Keratinocyte (primary cell): ENCODE measurements at regions not wholly inside any gene's neighbourhood (a gene's known extent, or its start where the extent isn't known, plus 50 kb on each side); places are given as distances from the start of the nearest gene placed in this dataset.

Experiments used
- DNase-seq: peaks from one replicate; pipeline ENCODE4 v3.0.0-alpha.2; 2011; ENCODE audit warnings: low read depth, missing footprints, low spot score
- FAIRE-seq: peaks from 2 replicates; lab custom pipeline; 2011; peaks lifted over from hg19 to GRCh38; lab: Jason Lieb, UNC
- H2AFZ ChIP-seq: 2 replicates; pipeline ENCODE4 v1.6.0; 2012; ENCODE audit warnings: low read length, control low read depth, inconsistent platforms; ENCODE audit not compliant: control insufficient read depth
- H3K27ac ChIP-seq: 2 replicates; pipeline ENCODE4 v1.5.1; 2011; ENCODE audit warnings: low read length; ENCODE audit not compliant: control insufficient read depth, insufficient read depth
- H3K27me3 ChIP-seq: 3 replicates; pipeline ENCODE4 v1.6.0; 2011; ENCODE audit warnings: low read length; ENCODE audit not compliant: control insufficient read depth, insufficient read depth; ENCODE audit errors: extremely low read depth
- H3K36me3 ChIP-seq, 2 experiments: 2 replicates in 1 of 2; 3 replicates in 1 of 2; pipeline ENCODE4 v1.5.1; 2011; ENCODE audit warnings: low read length in 2 of 2, mild to moderate bottlenecking in 1 of 2; ENCODE audit not compliant: control insufficient read depth in 2 of 2, insufficient read depth in 2 of 2; ENCODE audit errors: extremely low read depth in 1 of 2
- H3K4me1 ChIP-seq: 3 replicates; pipeline ENCODE4 v1.5.1; 2011; ENCODE audit warnings: low read length; ENCODE audit not compliant: control insufficient read depth, insufficient read depth; ENCODE audit errors: extremely low read depth
- H3K4me2 ChIP-seq: 3 replicates; pipeline ENCODE4 v1.6.0; 2011; ENCODE audit warnings: low read depth, low read length; ENCODE audit not compliant: control insufficient read depth, insufficient read depth; ENCODE audit errors: extremely low read depth
- H3K4me3 ChIP-seq, 3 experiments: fragments of 200-600 bp in 1 of 3; sonication (generic) in 1 of 3; 2 replicates in 2 of 3; 3 replicates in 1 of 3; pipeline ENCODE4 v1.5.1; 2011 to 2016; ENCODE audit warnings: low read length in 3 of 3, mild to moderate bottlenecking in 3 of 3, control low read depth in 2 of 3, inconsistent platforms in 1 of 3, low read depth in 1 of 3, mixed read lengths in 1 of 3, mixed run types in 1 of 3, moderate library complexity in 1 of 3; ENCODE audit not compliant: control insufficient read depth in 2 of 3, insufficient read depth in 2 of 3; ENCODE audit errors: extremely low read depth in 1 of 3
- H3K79me2 ChIP-seq: 2 replicates; pipeline ENCODE4 v1.6.0; 2012; ENCODE audit warnings: low read length; ENCODE audit not compliant: control insufficient read depth, insufficient read depth
- H3K9ac ChIP-seq: 3 replicates; pipeline ENCODE4 v1.6.0; 2011; ENCODE audit warnings: low read length; ENCODE audit not compliant: control insufficient read depth, insufficient read depth; ENCODE audit errors: extremely low read depth
- H3K9me1 ChIP-seq: 3 replicates; pipeline ENCODE4 v1.6.0; 2011; ENCODE audit warnings: low read length; ENCODE audit not compliant: control insufficient read depth, insufficient read depth; ENCODE audit errors: extremely low read depth
- H3K9me3 ChIP-seq: 2 replicates; pipeline ENCODE4 v1.5.1; 2012; ENCODE audit warnings: low read depth, low read length; ENCODE audit not compliant: control insufficient read depth
- H4K20me1 ChIP-seq: 3 replicates; pipeline ENCODE4 v1.6.0; 2011; ENCODE audit warnings: low read length; ENCODE audit not compliant: control insufficient read depth, insufficient read depth; ENCODE audit errors: extremely low read depth
- CTCF ChIP-seq, 3 experiments: IDR thresholded peaks in 1 of 3; conservative IDR thresholded peaks in 1 of 3; optimal IDR thresholded peaks in 1 of 3; 2 replicates in 2 of 3; 3 replicates in 1 of 3; pipeline versions ENCODE3 to v1.5.1; 2011; ENCODE audit warnings: low read length in 3 of 3, mild to moderate bottlenecking in 3 of 3, moderate library complexity in 2 of 3, control low read depth in 1 of 3, inconsistent platforms in 1 of 3; ENCODE audit not compliant: insufficient read depth in 2 of 3; ENCODE audit errors: extremely low read depth in 1 of 3
- EZH2 ChIP-seq: IDR thresholded peaks from one replicate; pipeline ENCODE4 v1.6.1; 2012; ENCODE audit warnings: inconsistent platforms, mild to moderate bottlenecking, low read length, moderate library complexity
- dilution Hi-C: fragments of 300-500 bp; cut with MboI; formaldehyde crosslinking; loops from one replicate; pipeline ENCODE4 v1.7.0; 2020; ENCODE audit warnings: low sequenced_read_pairs; ENCODE audit not compliant: extremely low pct_ligation_motif_present

GRCh38 chr4:163582703-163583102, 88.2 kb downstream of the TMA16 start:
- TF ChIP-seq EZH2 (no peak), CTCF (optimal IDR thresholded peaks at IDR 0.05 in 1 of 3, IDR thresholded peaks at IDR 0.05 in 1 of 3, conservative IDR thresholded peaks at IDR 0.05 in 1 of 3; ENCODE audit: extremely low read depth in 1 of 3, insufficient read depth in 2 of 3, low read length in 3 of 3) (no peak)
- Histone ChIP-seq H3K4me1 (no peaks in the 10 kb centered on the region), H3K79me2 (no peaks in the 10 kb centered on the region), H3K9me3 (no peaks in the 10 kb centered on the region), H3K36me3 (no peaks in the 10 kb centered on the region), H3K9me1 (no peaks in the 10 kb centered on the region), H3K9ac (no peak overlapping the region), H3K4me2 (no peak overlapping the region), H3K27ac (no peak overlapping the region), H2AFZ (no peak overlapping the region), H3K4me3 (no peak overlapping the region), H3K27me3 (no peaks in the 10 kb centered on the region), H4K20me1 (no peaks in the 10 kb centered on the region)
- FAIRE-seq (no peak), DNase-seq (no peak)
- dilution Hi-C loops = no loop called here

DNA sequence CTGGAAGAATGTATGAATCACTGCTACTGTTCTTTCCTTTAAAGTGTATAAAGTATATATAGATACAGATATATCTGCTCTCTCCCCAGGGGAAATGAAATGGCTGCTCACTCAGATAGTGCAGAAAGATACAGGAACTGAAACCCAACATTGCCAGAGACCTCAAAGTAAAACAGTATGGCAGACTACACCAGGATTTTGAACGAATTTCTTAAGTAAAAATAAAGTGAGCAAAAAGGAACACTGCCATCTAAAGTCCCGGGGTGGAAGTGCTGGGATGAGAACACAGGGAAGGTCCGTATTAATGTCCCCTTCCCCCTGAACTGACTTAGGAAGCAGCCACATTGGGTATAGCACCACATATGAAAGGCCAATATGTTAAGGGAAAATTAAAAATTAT, 93.4 kb downstream of the TMA16 start:
- Histone ChIP-seq H3K9me1 (no peaks in the 10 kb centered on the region), H3K4me3 (no peak overlapping the region), H3K27me3 (no peaks in the 10 kb centered on the region), H4K20me1 (no peaks in the 10 kb centered on the region), H3K4me2 (no peak overlapping the region), H3K27ac (no peak overlapping the region), H3K4me1 (no peaks in the 10 kb centered on the region), H3K79me2 (no peaks in the 10 kb centered on the region), H2AFZ (no peak overlapping the region), H3K9me3 (no peaks in the 10 kb centered on the region), H3K36me3 (no peaks in the 10 kb centered on the region), H3K9ac (no peak overlapping the region)
- DNase-seq (no peak), FAIRE-seq (no peak)
- TF ChIP-seq EZH2 (no peak), CTCF (optimal IDR thresholded peaks at IDR 0.05 in 1 of 3, IDR thresholded peaks at IDR 0.05 in 1 of 3, conservative IDR thresholded peaks at IDR 0.05 in 1 of 3; ENCODE audit: extremely low read depth in 1 of 3, insufficient read depth in 2 of 3, low read length in 3 of 3) (peak in 1 of 3 experiments; percentile 24)
- dilution Hi-C loops = no loop called here
